Central memory CD8-positive, alpha-beta T cell (primary cell): ENCODE measurements at regions not wholly inside any gene's neighbourhood (a gene's known extent, or its start where the extent isn't known, plus 50 kb on each side); places are given as distances from the start of the nearest gene placed in this dataset.
"Not testable (repeated sequence)": the region's sequence is repeated elsewhere in the genome, so short reads cannot be mapped to it uniquely, and the experiment has no call there.

Experiments used
- ATAC-seq: fragments of 150-1000 bp; cut with Tn5 transposase; replicated peaks from 2 replicates; pipeline ENCODE4 v1.10.0; 2022; ENCODE audit warnings: mild to moderate bottlenecking, moderate FRiP score, moderate number of reproducible peaks; ENCODE audit not compliant: poor library complexity, severe bottlenecking; ENCODE audit errors: extremely low read depth
- DNase-seq, 2 donors: peaks; one replicate each; pipeline ENCODE4 v3.0.0; 2021; ENCODE audit warnings: low spot score in 2 of 2
- H3K27ac Mint-ChIP-seq: one replicate; pipeline ENCODE4 v1.8.0; 2022; ENCODE audit warnings: low read depth, mild to moderate bottlenecking, moderate library complexity, mixed read lengths
- H3K27me3 Mint-ChIP-seq: one replicate; pipeline ENCODE4 v1.8.0; 2022; ENCODE audit warnings: mixed read lengths
- H3K36me3 Mint-ChIP-seq: one replicate; pipeline ENCODE4 v1.8.0; 2022; ENCODE audit warnings: mild to moderate bottlenecking, moderate library complexity, mixed read lengths; ENCODE audit not compliant: insufficient read depth
- H3K4me1 Mint-ChIP-seq: one replicate; pipeline ENCODE4 v1.8.0; 2022; ENCODE audit warnings: mixed read lengths
- H3K4me3 Mint-ChIP-seq: one replicate; pipeline ENCODE4 v1.8.0; 2022; ENCODE audit warnings: mild to moderate bottlenecking, moderate library complexity, mixed read lengths
- H3K9me3 Mint-ChIP-seq: one replicate; pipeline ENCODE4 v1.8.0; 2022; ENCODE audit warnings: mixed read lengths

DNA sequence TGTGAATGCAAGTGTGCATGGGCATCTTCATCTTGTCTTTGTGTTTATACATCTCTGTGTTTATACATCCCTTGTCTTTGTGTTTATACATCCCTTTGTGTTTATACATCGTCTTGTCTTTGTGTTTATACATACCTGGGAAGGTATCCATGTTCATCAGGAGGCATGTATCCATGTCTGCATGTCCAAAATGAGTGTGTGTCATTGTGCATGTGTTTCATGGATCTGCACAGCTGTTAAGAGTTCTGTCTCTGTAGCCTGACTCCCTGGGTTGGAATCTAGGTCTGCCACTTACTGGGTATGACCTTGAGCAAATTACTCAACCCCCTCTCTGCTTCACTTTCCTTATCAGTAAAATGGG, 50.1 kb upstream of the SIRPA start:
- H3K4me1 Mint-ChIP-seq: no peaks in the 10 kb centered on the region
- H3K4me3 Mint-ChIP-seq: no peak overlapping the region

DNA sequence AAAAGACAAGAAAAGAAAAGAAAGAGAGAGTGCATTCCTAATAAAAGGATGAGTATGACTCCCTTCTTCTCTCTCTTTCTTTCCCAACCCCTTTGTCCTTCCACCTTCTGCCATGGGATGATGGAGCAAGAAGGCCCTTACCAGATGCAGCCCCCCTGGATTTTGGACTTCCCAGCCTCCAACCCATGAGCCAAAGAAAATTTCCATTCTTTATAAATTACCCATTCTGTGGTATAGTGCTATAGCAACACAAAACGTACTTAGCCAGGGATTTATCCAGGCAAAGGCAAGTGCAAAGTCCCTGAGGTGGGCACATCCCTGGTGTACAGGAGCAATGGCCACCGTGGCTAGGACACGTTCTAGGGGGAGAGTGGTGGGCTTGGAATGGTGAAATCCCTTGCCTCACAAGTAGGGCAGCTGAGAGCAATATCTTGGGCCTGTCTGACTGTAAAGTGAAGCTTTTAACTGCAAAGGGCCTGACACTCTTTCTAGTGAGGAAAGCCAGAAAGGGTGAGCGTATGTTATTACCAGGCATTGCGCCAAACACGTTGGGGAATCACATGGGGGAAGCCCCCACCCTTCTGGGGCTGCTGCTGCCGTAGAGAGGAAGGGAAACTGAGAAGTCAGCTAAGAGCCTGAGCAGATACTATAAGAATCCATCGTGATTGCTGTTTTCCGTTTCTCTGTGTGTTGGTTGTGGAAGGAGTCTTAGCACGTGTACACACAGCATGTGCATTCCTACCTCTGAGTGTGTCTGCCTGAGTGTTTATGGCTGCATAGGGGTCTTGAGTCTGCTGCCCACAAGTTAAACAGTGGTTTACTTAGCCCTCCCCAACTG, 50.7 kb upstream of the SIRPA start:
- peaks cover 54% of the 10 kb centered on the region for H3K27me3 Mint-ChIP-seq
- no peak overlapping the region for H3K4me3 Mint-ChIP-seq
- no peaks in the 10 kb centered on the region for H3K36me3 Mint-ChIP-seq
- H3K9me3 Mint-ChIP-seq: peaks cover 12% of the 10 kb centered on the region
- DNase-seq: no peak
- no peak overlapping the region for H3K27ac Mint-ChIP-seq
- H3K4me1 Mint-ChIP-seq: no peaks in the 10 kb centered on the region
- ATAC-seq: no peak

More for the DNA sequence above, 50.1 kb upstream of the SIRPA start:
- ATAC-seq (no peak), DNase-seq (no peak)
- H3K27me3 Mint-ChIP-seq: peaks cover 54% of the 10 kb centered on the region
- no peak overlapping the region for H3K27ac Mint-ChIP-seq
- peaks cover 12% of the 10 kb centered on the region for H3K9me3 Mint-ChIP-seq
- no peaks in the 10 kb centered on the region for H3K36me3 Mint-ChIP-seq

DNA sequence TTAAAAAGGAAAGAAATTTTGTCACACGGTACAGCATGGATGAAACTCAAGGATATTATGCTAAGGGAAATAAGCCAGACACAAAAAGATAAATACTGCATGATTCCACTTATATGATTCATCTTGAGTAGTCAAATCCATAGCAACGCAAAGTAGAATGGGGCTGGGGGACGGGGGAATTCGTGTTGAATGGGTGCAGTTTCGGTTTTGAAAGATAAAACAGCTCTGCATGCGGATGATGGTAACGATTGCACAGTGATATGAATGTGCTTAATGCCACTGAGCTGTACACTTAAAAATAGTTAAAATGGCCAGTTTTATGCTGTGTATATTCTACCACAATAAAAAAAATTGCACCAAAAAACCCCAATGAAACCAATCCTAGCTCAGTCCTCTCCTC, 52.9 kb upstream of the SIRPA start:
- Mint-ChIP-seq H3K27me3 (peaks cover 46% of the 10 kb centered on the region), H3K9me3 (peaks cover 6% of the 10 kb centered on the region), H3K36me3 (no peaks in the 10 kb centered on the region), H3K4me3 (no peak overlapping the region), H3K4me1 (no peaks in the 10 kb centered on the region), H3K27ac (no peak overlapping the region)
- ATAC-seq (no peak), DNase-seq (no peak)

DNA sequence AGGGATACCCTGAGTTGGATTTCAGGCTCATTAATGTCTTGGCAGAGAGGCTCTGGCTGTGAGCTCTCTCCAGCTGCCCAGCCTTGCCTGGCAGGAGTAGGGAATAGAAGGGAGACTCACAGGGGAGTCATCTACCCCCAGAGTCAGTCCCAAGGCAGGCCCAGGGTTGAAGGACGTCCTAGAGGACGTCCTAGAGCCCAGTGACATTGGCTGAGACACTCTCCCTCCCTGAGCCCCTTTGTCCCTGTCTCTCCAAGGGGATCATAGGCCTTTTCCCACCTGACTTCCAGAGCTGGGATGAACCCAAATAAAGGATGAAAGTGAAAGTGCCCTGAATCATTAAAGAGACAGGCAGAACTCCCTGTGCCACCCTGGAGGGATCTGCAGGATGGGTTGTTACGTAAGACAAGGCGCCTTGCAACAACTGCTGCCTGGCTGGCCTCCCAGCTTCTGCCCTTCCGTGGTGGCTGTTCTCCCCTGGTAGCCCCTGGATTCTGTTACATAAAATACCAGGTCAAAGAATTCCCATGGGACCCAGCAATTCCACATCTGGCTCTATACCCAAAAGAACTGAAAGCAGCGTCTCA, 53.6 kb upstream of the SIRPA start:
- no peak overlapping the region for H3K4me3 Mint-ChIP-seq
- peaks cover 46% of the 10 kb centered on the region for H3K27me3 Mint-ChIP-seq
- H3K36me3 Mint-ChIP-seq: peaks cover 2% of the 10 kb centered on the region
- DNase-seq (no peak), ATAC-seq (no peak)
- peaks cover 2% of the 10 kb centered on the region for H3K9me3 Mint-ChIP-seq
- no peaks in the 10 kb centered on the region for H3K4me1 Mint-ChIP-seq
- H3K27ac Mint-ChIP-seq: no peak overlapping the region

DNA sequence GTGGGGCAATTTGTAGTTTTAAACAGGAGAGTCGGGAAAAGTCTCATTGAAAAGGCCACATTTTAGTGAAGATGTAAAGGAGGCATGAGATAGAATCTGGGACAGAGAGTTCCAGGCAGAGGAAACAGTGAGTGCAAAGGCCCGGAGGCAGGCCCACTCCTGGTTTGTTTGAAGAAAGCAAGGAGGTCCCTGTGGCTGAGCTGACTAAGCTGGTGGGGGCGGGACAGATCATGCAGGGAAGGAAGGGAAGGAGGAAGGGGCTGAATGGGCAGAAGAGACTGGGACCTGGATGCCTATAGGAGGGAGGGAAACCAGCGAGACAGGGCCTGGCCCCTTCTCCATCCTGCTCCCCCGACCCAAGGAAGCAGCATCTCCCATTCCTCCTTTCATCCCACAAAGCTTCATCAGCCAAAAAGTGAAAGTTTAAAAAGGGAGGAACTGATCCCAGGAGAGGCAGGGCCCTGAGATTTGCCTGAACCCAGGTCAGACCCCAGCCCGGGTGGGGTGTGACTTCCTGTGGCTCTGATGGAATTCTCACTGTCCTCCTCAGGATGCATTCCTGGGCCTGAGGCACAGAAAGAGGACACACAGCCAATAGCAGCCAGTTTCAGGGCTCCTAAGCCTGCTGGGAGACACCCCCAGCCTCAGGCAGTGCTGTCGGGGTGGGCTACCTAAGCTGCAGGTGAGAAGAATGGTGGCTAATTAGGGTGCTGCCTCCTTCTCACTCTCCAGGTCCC, 54.2 kb upstream of the SIRPA start:
- H3K9me3 Mint-ChIP-seq: no peaks in the 10 kb centered on the region

DNA sequence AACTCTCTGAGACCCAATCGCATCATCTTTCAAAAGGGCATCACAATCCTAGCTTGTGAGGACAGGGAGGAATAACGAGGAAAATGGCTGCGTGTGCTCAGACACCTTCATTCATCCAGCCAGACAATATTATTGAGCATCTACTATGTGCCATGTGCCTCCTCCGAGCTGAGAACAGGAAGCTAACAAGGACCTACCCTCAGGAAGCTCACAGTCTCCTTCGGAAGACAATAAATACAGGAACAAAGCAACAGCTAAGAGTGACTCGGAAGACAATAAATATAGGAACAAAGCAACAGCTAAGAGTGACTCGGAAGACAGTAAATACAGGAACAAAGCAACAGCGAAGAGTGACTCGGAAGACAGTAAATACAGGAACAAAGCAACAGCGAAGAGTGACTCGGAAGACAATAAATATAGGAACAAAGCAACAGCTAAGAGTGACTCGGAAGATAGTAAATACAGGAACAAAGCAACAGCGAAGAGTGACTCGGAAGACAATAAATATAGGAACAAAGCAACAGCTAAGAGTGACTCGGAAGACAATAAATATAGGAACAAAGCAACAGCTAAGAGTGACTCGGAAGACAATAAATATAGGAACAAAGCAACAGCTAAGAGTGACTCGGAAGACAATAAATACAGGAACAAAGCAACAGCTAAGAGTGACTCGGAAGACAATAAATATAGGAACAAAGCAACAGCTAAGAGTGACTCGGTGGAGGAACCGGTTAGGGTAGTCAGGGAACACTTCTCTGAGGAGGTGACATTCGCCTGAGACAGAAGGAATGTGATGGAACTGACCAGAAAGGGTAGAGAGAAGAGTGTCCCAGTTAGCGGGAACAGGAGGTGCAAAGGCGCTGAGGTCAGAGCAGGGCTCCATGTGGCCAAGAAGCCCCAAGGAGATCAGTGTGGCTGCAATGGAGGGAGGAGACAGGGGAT, 55.6 kb upstream of the SIRPA start:
- ATAC-seq, H3K27ac Mint-ChIP-seq: not testable (repeated sequence)
- peaks cover 49% of the 10 kb centered on the region for H3K27me3 Mint-ChIP-seq

More for the DNA sequence above, 54.2 kb upstream of the SIRPA start:
- Mint-ChIP-seq H3K36me3 (peaks cover 2% of the 10 kb centered on the region), H3K27me3 (peaks cover 48% of the 10 kb centered on the region), H3K27ac (no peak overlapping the region), H3K4me1 (no peaks in the 10 kb centered on the region), H3K4me3 (no peak overlapping the region)
- no peak for DNase-seq
- ATAC-seq: no peak

DNA sequence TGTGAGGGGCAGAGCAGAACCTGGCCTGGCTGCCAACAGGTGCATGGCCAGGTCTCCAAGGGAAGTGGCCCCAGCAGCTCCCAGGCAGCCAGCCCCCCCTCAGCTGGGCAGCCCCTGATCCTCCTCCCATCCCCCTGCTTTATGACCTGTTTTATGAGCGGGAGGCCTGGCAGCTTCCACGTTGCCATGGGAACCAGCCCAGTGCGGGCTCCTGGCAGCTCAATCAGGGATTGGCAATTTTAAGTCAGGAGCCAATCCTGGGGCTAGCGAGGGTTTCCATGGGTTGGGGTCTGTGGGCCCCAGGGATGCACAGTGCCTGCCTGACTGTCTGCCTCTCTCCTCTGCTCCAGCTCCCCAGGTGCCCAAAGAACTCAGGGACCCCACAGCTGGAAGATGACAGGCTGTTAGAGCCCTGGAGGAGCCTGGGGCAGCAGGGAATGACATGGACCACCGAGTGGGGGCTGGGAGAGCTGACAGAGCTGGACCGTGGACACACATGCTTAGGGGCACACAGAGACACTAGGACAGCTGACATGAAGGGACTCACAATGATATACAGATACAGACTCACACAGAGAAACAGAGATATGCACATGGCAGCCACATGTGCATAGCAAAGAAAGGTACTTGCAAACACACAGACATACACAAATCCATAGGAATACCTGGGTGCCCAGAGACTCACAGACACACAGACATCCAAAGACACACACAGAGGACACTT, 56.5 kb upstream of the SIRPA start:
- H3K4me3 Mint-ChIP-seq: no peak overlapping the region
- no peaks in the 10 kb centered on the region for H3K9me3 Mint-ChIP-seq
- H3K27me3 Mint-ChIP-seq: peaks cover 49% of the 10 kb centered on the region
- ATAC-seq (no peak), DNase-seq (no peak)
- no peak overlapping the region for H3K27ac Mint-ChIP-seq
- H3K36me3 Mint-ChIP-seq: peaks cover 2% of the 10 kb centered on the region
- no peaks in the 10 kb centered on the region for H3K4me1 Mint-ChIP-seq

More for the DNA sequence above, 55.6 kb upstream of the SIRPA start:
- DNase-seq, H3K36me3 Mint-ChIP-seq, H3K4me1 Mint-ChIP-seq, H3K4me3 Mint-ChIP-seq, H3K9me3 Mint-ChIP-seq: not testable (repeated sequence)

DNA sequence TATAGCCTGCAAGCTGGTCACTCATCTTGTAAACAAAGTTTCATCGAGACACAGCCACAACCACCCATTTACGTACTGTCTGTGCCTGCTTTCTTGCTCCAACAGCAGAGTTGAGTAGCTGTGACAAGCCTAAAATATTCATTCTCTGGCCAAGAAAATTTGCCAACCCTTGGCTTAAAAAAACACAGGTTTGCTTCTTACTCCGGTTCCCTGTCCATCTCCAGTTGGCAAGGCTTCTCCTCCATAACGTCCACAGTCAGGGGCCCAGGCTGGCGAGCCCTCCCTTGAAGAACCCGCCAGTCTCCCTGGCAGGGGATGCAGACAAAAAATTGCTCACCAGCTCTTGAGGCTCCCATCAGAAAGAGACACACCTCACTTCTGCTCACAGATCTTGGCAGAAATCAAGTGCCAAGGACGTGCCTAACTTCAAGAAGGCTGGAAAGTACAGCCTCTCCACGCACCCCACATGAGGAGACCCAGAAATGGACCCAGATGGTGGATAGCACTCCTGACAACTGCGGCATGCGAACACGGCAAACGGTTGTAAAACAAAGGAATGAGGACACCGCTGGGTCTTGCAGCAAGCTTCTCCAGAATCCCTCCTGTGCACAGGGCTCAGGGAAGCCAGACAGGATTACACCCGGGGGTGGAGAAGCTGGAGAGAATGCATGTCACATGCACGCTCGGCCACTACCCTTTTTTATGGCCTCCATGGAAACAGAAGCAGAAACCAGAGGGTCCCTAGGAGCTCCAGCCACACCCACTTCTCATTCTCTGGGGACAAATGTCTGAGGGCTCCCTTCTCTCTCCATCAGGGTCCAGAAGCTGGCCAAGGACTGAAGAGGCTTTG, 59.8 kb upstream of the SIRPA start:
- H3K9me3 Mint-ChIP-seq: no peaks in the 10 kb centered on the region
- no peaks in the 10 kb centered on the region for H3K4me1 Mint-ChIP-seq
- peaks cover 2% of the 10 kb centered on the region for H3K36me3 Mint-ChIP-seq
- DNase-seq (no peak), ATAC-seq (no peak)
- no peak overlapping the region for H3K27ac Mint-ChIP-seq
- no peak overlapping the region for H3K4me3 Mint-ChIP-seq
- peaks cover 48% of the 10 kb centered on the region for H3K27me3 Mint-ChIP-seq

DNA sequence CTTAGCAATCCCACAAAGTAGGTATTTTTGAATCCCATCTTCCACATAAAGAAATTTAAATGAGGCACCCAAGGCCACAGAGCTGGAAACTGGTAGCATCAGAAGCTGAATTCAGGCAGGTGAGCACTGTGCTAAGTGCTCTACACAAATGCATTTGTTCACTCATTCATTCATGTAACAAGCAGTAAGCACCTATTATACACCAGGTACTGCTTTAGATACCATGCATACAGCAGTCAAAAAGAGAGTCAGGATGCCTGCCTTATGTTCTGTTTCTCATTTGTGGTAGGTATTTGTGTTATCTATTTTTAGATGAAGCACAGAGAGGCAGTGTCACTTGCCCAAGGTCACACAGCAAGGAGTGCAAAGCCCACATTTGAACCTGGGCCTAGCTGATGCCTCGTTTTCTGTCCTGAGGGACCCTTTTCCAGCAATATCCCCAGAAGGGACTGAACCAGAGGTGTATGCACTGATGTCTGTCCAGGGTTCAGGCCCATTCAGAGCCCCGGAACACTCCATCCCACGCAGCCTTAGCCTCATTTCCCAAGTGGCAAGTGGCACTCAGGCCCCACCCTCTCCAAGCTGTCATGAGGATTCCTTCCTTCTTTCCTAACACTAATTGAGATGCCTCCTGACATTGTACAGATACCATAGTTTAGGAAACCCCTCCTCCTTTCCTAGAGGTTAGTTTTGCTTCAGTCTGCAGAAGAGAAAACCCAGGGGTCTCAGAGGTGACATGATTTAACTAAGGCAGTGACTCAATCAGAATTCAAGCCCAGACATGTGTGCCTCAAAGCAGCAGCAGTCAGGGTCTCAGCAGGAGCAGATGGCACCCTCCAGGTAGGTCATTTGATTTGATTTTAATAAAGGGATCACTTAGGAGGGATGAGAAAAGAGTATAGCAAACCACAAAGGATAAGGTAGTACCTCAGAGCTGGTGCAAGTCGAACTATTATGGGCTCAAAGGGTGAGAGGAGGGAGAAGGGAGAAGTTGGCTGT, 61.2 kb upstream of the SIRPA start:
- no peak for ATAC-seq
- peaks cover 49% of the 10 kb centered on the region for H3K27me3 Mint-ChIP-seq
- H3K36me3 Mint-ChIP-seq: peaks cover 2% of the 10 kb centered on the region
- no peak for DNase-seq
- H3K4me1 Mint-ChIP-seq: no peaks in the 10 kb centered on the region
- H3K27ac Mint-ChIP-seq: no peak overlapping the region
- no peak overlapping the region for H3K4me3 Mint-ChIP-seq
- H3K9me3 Mint-ChIP-seq: no peaks in the 10 kb centered on the region

DNA sequence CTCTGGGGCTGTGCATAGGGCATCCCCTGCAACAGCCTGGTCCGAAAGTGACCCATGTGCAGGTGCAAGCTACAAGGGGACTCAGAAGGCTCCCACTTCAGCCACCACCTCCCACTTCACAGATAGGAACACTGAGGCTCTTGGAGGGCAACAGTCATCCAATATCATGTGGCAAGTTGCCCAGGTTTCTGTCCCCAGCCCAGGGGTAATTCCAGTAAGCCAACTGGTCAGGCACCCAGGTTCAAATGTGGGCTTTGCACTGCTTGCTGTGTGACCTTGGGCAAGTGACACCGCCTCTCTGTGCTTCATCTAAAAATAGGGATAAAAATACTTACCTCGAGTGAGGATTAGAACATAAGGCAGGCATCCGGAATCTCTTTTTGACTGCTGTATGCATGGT, 62.0 kb upstream of the SIRPA start:
- no peak for ATAC-seq
- H3K36me3 Mint-ChIP-seq: peaks cover 2% of the 10 kb centered on the region
- DNase-seq: no peak
- no peaks in the 10 kb centered on the region for H3K4me1 Mint-ChIP-seq
- H3K9me3 Mint-ChIP-seq: no peaks in the 10 kb centered on the region
- no peak overlapping the region for H3K4me3 Mint-ChIP-seq
- H3K27ac Mint-ChIP-seq: no peak overlapping the region
- peaks cover 51% of the 10 kb centered on the region for H3K27me3 Mint-ChIP-seq
